ENCODE measurements at regions not wholly inside any gene's neighbourhood (a gene's known extent, or its start where the extent isn't known, plus 50 kb on each side); places are given as distances from the start of the nearest gene placed in this dataset.

DNA sequence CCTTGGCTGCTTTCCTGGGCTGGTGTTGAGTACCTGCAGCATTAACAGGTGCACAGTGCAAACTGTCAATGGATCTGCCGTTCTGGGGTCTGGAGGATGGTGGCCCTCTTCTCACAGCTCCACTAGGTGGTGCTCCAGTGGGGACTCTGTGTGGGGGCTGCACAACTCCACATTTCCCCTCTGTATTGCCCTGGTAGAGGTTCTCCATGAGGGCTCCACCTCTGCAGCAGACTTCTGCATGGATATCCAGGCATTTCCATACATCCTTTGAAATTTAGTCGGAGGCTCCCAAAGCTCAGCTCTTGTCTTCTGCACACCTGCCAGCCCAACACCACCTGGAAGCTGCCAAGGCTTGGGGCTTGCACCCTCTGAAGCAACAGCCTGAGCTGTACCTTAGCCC, 198.6 kb downstream of the GXYLT1 start:
- TF ChIP-seq GATA2 (IDR thresholded peaks at IDR 0.05; ENCODE audit: low read depth, low read length) (no peak), GATA3 (IDR thresholded peaks at IDR 0.05; ENCODE audit: low read depth, low read length) (no peak)
